SKM-1 (cell line): ENCODE measurements at regions not wholly inside any gene's neighbourhood (a gene's known extent, or its start where the extent isn't known, plus 50 kb on each side); places are given as distances from the start of the nearest gene placed in this dataset.

Experiments used
- DNase-seq: peaks from one replicate; lab custom pipeline; 2025; ENCODE audit not compliant: unreplicated experiment; lab: John Stamatoyannopoulos, UW

DNA sequence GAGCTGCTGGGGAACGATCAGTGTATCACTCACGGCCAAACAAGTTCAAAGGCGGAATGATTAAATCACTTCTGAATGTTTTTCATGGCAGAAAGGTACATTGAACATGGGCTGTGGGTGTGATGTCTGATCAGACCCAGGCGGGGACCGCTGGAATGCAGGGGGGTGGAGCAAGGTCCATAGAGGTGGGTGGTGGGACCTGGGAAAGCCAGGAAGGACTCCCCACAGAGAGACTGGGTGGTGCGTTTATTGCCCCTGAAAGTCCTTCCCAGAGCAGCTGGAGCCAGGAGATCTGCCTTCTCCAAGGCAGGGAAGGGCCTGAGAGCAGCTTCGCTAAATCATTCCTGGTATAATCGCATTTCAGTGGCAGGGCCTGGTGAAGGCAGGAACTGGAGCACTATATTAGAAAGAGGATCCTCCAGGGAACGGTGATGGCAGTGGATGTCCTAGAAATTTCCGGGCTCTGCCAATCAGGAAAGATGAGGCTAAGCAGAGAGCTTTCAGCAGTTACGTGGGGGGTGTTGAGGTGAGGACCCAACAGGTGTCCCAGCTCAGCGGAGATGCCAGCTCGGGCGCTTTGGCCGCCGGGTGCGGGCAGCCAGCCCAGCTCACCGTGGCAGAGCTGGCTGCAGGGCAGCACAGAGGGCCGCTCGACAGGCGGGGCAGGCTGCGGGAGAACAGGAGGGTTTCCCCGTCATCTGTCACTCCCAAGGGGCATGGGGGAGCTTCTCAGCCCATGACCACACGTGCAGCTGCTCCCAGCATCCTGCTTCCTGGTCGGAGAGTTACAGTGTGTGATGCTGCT lies 271.7 kb downstream of the CTTN start:
- no peak for DNase-seq

DNA sequence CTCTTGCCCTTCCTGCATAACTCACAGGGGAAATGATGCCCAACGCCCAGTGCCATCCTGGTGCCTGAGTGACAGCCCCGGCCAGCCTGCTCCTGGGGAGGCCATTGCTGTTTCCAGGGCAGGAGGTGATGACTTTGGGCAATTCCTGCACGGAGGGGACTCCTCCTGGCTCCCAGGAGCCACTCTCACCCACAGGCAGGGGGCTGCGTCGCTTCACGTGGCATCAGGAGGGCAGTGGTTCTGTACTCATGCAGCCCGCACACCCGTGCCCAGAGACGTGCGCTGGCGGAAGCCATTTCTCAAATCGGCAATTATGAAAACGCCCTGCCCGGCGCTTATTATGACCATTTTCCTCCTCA lies 272.3 kb downstream of the CTTN start:
- DNase-seq: no peak

DNA sequence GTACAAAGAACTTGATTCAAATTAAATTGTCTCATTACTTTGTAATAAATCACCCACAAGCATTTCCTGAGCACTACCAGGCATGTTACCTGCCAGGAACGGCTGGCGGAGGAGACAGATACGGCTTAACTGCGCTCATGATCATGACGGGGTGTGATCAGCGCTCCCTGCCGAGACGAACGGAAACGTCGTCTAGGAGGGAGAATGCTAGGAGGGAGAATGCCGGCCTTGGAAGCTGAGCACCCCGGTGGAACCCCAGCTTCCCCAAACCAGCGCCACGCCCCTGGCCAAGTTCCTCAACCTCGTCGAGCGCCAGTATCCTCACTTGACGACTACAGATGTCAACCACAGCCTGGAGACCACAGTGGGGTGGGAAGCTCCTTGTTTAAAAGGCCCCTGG lies 272.8 kb downstream of the CTTN start:
- no peak for DNase-seq

DNA sequence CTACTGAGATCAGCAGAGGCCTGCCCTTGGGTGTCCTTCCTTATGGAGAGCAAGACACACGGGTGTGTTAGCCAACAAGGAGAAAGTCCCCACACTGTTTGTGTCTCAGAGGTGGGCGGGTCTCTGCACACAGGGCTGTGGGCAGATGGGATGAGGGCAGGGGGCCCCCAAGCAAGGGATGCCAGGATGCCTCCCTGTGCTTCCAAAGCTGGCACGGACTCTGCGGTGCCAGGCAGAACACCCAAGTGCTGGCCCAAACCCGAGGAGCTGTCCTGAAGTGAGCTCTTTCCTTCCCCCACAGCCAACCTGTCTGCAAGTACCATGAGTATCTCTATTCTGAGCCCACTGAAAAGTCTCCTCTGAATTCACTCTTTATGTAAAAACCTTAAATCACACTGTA lies 273.3 kb downstream of the CTTN start:
- DNase-seq: no peak

DNA sequence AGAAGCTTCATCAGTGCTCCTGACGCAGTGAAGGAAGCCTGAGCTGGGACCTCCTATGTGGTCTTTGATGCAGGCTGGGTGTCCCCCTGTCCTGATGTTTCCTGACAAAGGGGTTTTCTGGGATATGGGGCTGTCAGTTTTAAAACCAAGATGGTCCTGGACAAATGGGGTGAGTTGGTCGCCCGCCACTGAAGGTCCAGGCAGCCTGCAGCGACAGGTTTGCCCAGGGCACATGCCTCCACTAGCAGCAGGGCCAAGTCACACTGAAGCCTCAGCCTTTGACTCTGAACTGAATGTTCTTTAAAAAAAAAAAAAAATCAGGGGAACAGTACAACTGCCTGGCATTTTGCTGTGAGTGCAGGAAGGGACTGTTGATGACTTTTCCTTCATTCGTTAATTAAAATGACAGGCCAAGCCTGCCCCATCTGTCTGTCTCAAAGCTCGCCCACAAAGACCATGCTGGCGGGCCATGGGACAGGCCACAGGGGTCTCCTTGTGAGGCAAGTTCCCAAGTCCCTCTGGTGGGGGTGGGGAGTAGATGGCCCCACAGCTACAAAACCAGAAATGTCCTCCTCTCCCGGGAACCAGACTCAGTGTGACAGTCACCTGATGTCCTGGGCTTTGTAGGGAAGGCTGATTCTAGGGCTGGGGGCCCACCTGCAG lies 274.8 kb downstream of the CTTN start:
- no peak for DNase-seq

DNA sequence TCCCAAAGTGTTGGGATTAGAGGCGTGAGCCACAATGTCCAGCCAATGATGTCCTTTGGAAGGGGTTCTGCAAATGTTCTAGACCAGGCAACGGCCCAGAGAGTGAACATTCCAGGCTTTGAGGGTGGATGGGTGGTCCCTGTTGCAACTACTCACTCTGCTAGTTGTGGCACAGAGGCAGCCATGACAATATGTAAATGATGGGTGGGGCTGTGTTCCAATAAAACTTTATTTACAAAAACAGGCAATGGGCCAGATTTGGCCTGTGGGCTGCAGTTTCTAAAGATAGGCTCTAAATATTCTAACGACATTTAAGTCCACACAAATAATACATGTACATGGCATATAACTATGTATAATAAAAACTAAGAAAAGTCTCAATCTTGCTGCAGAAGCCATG lies 276.3 kb downstream of the CTTN start:
- DNase-seq: no peak

DNA sequence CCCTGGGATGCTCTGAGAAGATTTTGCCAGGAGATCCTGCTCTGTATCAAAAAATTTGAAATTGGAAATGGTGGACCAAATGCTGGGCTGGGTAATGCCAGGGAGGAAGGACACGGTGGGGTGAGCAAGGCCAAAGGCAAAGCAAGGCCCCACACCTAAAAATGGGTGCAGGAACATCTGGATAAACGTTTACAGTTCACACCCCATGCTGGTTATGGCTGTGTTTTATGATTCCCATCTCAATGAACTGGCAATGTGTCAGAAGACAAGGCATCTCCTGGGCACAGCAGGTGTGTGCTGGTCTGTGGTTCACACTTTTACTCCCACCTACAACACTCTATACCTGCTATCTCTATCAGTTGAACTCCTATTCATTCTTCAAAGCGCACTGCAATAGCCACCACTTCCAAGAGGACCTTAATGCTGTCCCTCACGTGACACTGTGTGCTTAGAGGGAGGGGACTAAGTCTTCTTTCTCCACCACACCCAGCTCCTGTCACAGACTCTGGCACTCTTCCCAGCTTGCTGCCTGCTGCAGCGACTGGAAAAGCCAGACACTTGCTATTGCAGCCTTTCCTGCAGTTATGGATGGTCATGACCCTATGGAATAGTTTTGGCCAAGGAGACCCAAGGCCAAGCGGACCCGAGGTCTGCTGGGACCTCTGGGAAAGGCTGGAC lies 277.5 kb downstream of the CTTN start:
- no peak for DNase-seq

DNA sequence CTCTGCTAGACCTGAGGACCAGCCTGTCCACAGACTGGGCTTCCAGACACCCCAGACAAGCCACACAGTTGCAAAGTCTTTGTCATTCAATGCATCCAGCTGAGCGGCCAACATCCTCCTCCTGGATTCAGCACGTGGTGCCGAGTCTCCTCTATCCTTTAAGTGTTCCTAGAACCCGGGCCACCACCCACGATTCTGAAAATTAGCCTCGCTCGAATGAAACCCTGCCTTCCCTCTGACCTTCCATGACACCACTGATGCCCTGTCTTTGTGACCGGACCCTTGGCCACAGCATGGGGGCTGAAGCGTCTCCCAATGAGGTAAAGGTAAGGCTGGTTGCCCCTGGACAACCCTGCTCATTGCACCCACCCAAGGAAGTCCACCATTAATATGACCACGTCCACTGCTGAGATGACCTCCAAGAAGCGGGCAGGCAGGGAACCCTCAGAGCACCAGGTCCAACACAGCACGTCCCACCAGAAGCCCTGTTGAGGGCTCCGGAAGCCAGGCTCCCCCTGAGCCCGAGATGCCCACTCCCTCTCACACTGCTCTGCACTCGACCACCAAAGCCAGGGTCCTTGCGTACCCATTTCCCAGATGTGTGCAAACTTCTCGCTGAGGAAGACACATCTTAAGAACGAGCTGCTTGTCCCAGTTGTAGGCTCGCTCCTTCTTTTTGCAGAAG lies 279.0 kb downstream of the CTTN start:
- no peak for DNase-seq

DNA sequence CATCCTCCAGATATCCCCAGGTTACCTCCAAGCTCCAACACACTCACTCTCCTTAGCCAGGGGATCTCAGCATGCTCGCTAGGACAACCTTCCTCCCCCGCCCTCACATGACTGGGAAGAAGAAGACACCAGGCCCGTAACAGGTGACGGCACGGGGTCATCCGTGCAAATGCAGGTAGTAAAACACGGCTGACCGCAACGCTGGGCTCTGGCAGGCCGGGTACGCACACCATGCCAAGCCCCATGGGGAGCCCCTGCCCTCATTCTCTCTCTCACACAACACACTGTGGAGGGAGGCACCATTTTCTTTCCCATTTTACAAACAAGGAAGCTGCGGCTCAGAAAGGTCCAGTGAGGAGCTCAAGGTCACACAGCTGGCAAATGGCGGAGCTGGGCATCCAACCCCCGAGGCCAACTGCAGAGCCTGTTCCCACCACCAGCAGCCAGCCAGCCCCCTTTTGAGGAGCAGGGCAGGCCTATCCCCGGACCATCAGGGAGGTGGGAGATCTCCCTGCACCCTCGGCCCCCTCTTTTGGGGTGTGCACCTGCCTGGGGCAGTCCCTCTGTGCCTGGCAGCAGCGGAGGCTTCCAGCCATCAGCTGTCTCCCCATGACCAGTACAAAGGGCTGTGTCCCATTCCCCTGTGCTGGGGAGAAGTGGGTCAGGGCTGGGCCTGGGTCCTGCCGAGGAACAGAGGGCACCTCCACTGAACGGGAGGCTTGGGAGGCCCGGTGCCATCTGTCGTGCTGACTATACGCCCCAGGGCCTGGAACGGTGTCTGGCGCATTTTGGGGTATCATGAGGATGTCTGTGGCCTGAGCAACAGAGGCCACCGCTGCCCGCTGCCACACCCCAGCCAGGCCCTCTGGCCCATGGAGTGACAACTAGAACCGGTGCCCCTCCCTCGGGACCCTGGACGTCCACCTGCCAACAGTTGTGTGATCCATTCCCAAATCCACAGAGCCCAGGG lies 280.9 kb downstream of the CTTN start:
- DNase-seq: no peak

DNA sequence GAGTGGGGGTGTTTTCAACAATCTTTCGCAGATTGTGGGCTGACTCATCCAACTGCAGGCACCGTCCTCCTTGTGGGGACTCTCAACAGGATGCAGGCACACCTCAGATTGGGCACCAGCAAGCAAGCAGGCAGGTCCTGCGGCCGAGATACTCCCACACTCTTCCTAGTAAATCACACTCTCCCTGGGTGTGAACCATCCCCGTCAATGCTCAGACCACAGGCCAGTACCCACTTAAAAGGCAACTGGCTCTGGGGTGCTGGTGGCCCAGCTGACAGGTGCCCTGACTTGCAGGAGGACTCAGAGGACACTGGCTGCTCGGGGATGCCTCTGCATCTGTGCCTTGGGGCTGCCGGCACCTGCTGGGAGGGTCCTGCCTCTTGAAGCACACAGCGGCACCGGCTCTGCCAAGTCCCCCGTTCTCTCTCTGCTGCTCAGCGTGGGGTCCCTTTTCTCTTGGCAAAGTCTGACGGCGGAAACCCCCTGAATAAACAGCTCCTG lies 282.5 kb downstream of the CTTN start:
- DNase-seq: no peak

DNA sequence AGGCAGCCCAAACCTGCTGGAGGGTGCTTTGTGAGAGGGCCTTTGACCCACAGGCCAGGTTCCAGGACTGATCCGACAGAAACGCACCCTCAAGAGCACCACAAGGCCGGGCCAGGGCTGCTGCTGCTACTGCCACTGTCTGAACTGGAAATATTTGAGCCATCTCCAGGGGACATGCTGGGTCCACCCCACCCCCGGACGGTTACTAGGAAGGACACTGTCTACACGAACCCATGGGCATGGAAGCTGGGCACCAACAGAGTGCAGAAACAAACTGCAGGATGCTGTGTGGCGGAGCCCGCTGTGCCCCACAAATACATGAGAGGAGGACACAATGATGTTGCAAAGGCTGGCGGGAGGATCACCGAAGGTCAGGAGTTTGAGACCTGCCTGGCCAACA lies 283.7 kb downstream of the CTTN start:
- DNase-seq: no peak

DNA sequence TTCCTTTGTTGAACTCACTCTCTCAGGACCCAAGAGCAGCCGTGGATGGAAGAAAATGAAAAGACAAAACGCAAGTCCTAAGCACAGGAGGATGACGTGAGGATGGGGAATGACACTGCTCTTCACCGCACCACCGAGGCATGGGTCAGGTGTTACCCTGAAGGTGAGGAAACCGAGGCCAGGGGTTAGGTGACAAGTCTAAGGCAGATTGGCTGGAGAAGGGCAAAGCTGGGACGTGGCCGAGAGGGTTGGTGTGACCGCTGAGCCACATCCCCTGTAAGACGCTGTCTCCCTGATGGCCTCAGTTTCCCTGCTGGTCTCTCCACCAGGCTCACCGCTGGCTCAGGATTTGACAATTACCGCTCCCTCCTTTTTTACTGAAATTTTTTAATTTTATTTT lies 284.4 kb downstream of the CTTN start:
- DNase-seq: no peak

DNA sequence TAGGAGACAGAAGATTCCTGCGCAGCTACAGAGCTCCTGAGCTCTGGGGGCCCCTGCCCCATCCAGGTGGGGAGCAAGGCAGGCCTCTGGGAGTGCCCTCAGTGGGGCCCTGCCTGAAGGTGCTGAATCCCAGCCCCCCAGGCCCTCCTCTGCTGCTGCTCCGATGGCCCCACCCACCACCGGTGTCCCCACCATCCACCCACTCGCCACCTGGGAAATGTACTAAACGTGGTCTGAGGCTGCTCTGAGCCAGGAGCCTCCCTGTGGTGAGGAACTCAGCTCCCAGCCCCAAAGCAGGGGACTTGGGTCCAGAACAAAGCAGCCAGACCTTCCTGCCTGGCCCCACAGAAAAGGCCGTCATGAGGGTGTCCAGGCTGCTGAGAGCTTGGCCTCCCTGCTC lies 289.4 kb downstream of the CTTN start:
- no peak for DNase-seq

DNA sequence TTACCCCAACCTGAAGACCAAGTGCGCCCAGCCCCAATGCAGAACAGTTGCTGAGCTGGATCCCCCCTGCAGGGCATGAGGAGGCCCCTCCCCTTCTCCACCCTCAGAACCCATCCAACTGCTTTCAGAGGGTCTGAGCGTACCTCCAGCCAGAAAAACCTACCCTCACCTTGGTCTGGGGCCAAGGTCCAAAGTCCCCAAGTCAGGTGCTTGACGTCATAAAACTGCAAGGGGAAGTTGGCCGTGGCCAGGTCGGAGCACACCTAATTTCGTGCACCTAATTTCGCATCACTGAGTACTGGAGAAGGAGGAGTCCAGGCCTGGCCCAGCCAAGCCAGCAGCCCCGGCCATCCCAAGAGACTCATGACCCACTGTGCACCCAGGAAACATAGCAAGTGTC lies 289.8 kb downstream of the CTTN start:
- DNase-seq: no peak

DNA sequence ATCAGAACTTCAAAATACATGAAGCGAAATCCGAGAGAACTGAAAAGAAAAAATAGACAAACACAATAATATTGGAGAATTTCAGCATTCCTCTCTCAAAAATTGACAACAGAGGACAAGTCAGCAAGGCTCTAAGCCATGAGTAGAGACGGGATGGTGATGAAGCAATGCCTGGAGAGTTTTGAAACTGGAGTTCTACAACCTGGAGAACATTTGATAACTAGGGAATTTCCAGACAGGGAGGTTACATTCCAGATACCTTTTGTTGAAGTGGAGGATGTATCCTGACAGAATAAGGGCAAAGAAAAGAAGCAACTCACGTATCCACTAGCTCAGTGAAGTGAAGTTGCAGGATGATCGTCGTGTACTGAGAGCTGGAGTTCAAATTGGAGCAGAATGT lies 291.4 kb downstream of the CTTN start:
- DNase-seq: no peak

DNA sequence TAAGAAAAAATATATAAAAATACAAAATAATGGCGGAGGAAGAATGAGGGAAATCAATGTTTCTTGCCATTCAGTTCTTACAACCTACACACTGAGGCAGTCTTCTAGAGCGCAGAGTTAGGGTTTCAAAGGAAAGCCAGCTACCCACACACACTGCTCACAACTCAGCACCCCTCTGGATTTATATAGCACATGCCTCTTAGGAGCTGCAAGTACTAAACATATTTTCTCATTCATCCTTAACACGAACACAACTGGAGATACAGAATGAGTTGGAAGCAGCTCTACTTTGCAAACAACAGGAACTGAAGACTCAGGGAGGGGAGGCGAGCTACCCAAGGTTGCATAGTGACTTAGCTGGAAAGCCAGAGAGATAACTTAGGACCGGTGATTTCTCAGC lies 293.8 kb downstream of the CTTN start:
- DNase-seq: no peak

DNA sequence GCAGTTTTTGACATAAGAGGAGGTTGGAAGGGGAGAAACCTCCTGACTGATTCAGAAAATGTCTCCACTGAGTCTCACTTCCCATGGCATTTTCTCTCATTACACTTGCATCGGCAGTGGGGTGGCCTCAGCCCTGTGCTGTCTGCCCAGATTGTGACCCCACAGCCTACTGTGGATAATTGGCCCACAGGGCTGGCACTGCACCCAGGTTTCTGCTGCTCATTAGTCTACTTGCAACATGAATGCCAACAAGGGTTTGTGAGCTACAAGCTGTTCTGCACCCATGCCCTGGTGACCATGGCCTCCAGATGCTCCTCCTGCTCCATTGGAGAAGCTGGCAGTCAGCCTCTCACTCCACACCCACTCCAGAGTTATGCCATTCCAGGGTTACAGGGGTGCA lies 296.0 kb downstream of the CTTN start:
- no peak for DNase-seq

DNA sequence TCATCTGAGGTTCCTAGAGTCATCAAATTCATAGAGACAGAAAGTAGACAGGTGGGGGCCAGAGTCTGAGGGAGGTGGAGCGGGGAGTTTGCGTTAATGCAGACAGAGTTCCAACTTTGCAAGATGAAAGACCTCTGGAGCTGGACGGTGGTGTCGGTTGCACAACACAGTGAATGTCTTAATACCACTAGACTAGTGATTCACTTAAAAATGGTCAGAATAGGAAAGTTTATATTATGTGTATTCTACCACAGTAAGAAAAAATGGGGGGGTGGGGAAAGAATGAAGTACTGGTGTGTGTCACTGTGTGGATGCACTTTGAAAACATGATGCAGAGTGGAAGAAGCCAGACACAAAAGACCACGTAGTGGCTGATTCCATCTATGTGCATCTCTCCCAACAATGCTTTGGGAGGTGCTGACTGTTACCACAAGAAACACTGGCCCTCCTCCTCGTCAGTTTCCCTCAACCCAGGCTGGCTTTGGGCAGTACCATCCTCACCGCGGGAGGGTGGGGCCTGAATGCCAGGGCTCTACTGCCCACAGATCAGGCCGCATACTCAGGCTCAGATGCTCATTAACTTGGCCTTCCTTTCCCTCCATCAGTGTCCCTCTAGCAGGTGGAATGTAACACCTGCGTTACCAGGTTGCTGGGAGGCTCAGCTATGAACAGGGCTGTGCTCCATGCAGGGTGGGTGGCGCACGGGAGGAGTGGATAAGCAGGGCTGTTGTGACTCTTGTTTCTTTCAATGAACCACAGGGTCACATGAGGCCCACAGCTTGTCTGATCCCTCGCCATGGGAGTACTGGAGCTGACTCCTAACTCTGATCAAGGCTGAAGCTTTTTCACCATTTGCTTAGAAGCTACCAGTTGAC lies 297.0 kb downstream of the CTTN start:
- DNase-seq: no peak

DNA sequence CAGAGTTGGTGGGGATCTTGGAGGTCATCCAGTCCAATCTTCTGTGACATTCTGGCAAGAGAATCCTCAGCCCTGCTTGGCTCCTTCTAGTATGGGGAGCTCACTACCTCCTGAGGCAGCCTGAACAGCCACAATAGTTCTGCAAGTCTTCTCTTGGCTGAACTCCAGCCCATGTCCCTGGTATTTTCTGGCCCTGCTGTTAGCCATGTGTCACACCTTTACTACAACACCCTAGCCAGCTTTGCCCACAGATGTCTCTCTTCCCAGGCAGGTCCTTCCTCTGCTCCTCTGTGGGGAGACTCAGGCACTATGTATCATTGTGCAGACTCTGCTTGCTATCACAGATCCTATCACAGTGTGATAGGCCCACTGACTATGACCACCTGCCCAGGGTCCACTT lies 297.7 kb downstream of the CTTN start:
- DNase-seq: no peak

DNA sequence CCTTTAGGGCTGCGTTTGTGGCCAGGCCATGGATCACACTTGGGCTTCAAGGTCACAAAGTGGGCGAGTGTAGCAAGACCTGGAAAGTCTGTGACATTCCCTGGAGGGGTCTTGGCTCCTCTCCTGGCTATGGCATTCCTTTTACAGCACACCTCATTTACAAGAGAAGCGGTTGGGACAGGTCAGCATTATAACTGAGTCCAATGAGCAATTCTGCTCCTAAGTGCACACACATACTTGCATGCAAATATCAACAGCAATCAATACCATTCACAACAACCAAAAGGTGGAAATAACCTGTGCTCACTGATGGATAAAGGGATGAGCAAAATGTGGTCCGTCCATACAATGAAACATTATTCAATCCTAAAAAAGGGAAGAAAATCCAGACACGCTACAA lies 298.2 kb downstream of the CTTN start:
- DNase-seq: no peak
